ENCODE measurements at regions not wholly inside any gene's neighbourhood (a gene's known extent, or its start where the extent isn't known, plus 50 kb on each side); places are given as distances from the start of the nearest gene placed in this dataset.

- TF ChIP-seq, protein P1, sequence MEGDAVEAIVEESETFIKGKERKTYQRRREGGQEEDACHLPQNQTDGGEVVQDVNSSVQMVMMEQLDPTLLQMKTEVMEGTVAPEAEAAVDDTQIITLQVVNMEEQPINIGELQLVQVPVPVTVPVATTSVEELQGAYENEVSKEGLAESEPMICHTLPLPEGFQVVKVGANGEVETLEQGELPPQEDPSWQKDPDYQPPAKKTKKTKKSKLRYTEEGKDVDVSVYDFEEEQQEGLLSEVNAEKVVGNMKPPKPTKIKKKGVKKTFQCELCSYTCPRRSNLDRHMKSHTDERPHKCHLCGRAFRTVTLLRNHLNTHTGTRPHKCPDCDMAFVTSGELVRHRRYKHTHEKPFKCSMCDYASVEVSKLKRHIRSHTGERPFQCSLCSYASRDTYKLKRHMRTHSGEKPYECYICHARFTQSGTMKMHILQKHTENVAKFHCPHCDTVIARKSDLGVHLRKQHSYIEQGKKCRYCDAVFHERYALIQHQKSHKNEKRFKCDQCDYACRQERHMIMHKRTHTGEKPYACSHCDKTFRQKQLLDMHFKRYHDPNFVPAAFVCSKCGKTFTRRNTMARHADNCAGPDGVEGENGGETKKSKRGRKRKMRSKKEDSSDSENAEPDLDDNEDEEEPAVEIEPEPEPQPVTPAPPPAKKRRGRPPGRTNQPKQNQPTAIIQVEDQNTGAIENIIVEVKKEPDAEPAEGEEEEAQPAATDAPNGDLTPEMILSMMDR (IDR thresholded peaks at IDR 0.05): no peak
- TF ChIP-seq POLR2A (IDR thresholded peaks at IDR 0.05): no peak
Observed at GRCh38 chr4:110343534-110343933, 132.4 kb upstream of the ENPEP start.
